ENCODE measurements at regions not wholly inside any gene's neighbourhood (a gene's known extent, or its start where the extent isn't known, plus 50 kb on each side); places are given as distances from the start of the nearest gene placed in this dataset.

GRCh38 chr21:14678973-14679574 lies 133.0 kb upstream of the SAMSN1 start:
- 68% methylated on average over 3 of the region's 3 CpGs for WGBS, 2 donors
- TF ChIP-seq CTCF (IDR thresholded peaks at IDR 0.05), result no peak
- Histone ChIP-seq H3K4me1 (no peaks in the 10 kb centered on the region), H3K27ac (no peak overlapping the region), H3K27me3 (no peaks in the 10 kb centered on the region), H3K36me3 (no peaks in the 10 kb centered on the region), H3K9me3 (no peaks in the 10 kb centered on the region), H3K4me3 (no peak overlapping the region)
- intact Hi-C loops (cut with DNase I), result no loop called here
- no peak for ATAC-seq
- FAIRE-seq, result peak; percentile 45
- no peak for DNase-seq

- Histone ChIP-seq H3K27me3 (no peaks in the 10 kb centered on the region), H3K36me3 (no peaks in the 10 kb centered on the region), H3K27ac (no peak overlapping the region), H3K4me1 (no peaks in the 10 kb centered on the region), H3K4me3 (no peak overlapping the region), H3K9me3 (no peaks in the 10 kb centered on the region)
- FAIRE-seq (no peak), DNase-seq (no peak), ATAC-seq (no peak)
- TF ChIP-seq CTCF (IDR thresholded peaks at IDR 0.05), result no peak
- WGBS, 2 donors, result 64 to 78% methylated on average over 9 of the region's 9 CpGs
- intact Hi-C loops (cut with DNase I), result no loop called here
Measured at GRCh38 chr21:14677639-14678179, 131.6 kb upstream of the SAMSN1 start.

- no peaks in the 10 kb centered on the region for H3K36me3 ChIP-seq
- no peak for TF ChIP-seq CTCF (IDR thresholded peaks at IDR 0.05)
- DNase-seq, result no peak
Measured at GRCh38 chr21:14677013-14677412, 130.9 kb upstream of the SAMSN1 start.

GRCh38 chr21:14675774-14676530 lies 129.8 kb upstream of the SAMSN1 start:
- peak in 1 of 4 donors; percentile 58 for ATAC-seq
- 52 to 65% methylated on average over 7 of the region's 7 CpGs for WGBS, 2 donors

More at GRCh38 chr21:14677013-14677412, 130.9 kb upstream of the SAMSN1 start:
- Histone ChIP-seq H3K4me1 (no peaks in the 10 kb centered on the region), H3K27ac (no peak overlapping the region), H3K9me3 (no peaks in the 10 kb centered on the region), H3K4me3 (no peak overlapping the region), H3K27me3 (no peaks in the 10 kb centered on the region)
- intact Hi-C loops (cut with DNase I), result no loop called here
- FAIRE-seq, result no peak
- ATAC-seq, result no peak

More at GRCh38 chr21:14675774-14676530, 129.8 kb upstream of the SAMSN1 start:
- Histone ChIP-seq H3K4me1 (no peaks in the 10 kb centered on the region), H3K27ac (peak overlapping the region in 1 of 4 donors; percentile 39), H3K36me3 (no peaks in the 10 kb centered on the region), H3K27me3 (no peaks in the 10 kb centered on the region), H3K9me3 (no peaks in the 10 kb centered on the region), H3K4me3 (no peak overlapping the region)
- no peak for FAIRE-seq
- intact Hi-C loops (cut with DNase I), result no loop called here
- TF ChIP-seq CTCF (IDR thresholded peaks at IDR 0.05), result no peak
- no peak for DNase-seq

All from pancreas (tissue), 10 donors.